ENCODE measurements at regions not wholly inside any gene's neighbourhood (a gene's known extent, or its start where the extent isn't known, plus 50 kb on each side); places are given as distances from the start of the nearest gene placed in this dataset.

- Histone ChIP-seq H3K27ac (ENCODE audit: low read depth, low read length) (no peak overlapping the region), H3K9me3 (ENCODE audit: control insufficient read depth in 2 of 3, low read length in 3 of 3) (no peaks in the 10 kb centered on the region), H3K4me1 (ENCODE audit: control insufficient read depth in 2 of 2, insufficient read depth in 2 of 2, low read length in 2 of 2) (no peaks in the 10 kb centered on the region), H3K36me3 (ENCODE audit: control insufficient read depth in 2 of 3, insufficient read depth in 3 of 3, low read length in 3 of 3) (no peaks in the 10 kb centered on the region), H3K27me3 (ENCODE audit: control insufficient read depth in 2 of 2, insufficient read depth in 2 of 2, low read length in 2 of 2) (no peaks in the 10 kb centered on the region), H3K4me3 (ENCODE audit: low read length) (no peak overlapping the region)
- H3K27ac Mint-ChIP-seq: no peak overlapping the region
- H3K36me3 Mint-ChIP-seq: peaks cover 5 to 18% (median 7%) of the 10 kb centered on the region in 5 donors
- intact Hi-C loops (cut with micrococcal nuclease): loop anchor here (1.0 to 10.0 kb wide), 8 partner anchors 82 to 298 kb away; no protein-coding TSS in a partner anchor
- H3K4me1 Mint-ChIP-seq: peaks cover 0 to 12% (median 3%) of the 10 kb centered on the region in 7 donors
- DNase-seq (peak in 7 of 9 donors; percentile 10 to 58 (median 37)), ATAC-seq (peak; percentile 79)
- ChIA-PET POLR2A (interaction anchor here (0.7 kb wide), 1 partner anchor 84 kb away, joined by 3 read pairs; the partner anchor contains the start of gene C21orf91), CTCF (interaction anchor here (1.1 to 3.5 kb wide), 4 partner anchors 10 to 226 kb away, joined by 4 to 39 read pairs (median 6); no protein-coding TSS in a partner anchor)
- H3K4me3 Mint-ChIP-seq: no peak overlapping the region
- H3K27me3 Mint-ChIP-seq: peaks cover 0 to 5% (median 0%) of the 10 kb centered on the region in 5 donors
- peaks cover 0 to 19% (median 11%) of the 10 kb centered on the region in 11 donors for H3K9me3 Mint-ChIP-seq
These were observed 84.1 kb upstream of the C21orf91 start for GRCh38 chr21:17903029-17903806.

GRCh38 chr21:17901458-17902079, 82.4 kb upstream of the C21orf91 start:
- peaks cover 5 to 30% (median 9%) of the 10 kb centered on the region in 5 donors for H3K36me3 Mint-ChIP-seq

GRCh38 chr21:17900990-17901385, 81.8 kb upstream of the C21orf91 start:
- H3K4me3 ChIP-seq (ENCODE audit: low read length): no peak overlapping the region
- DNase-seq (no peak), ATAC-seq (no peak)
- H3K27me3 Mint-ChIP-seq: peaks cover 0 to 11% (median 0%) of the 10 kb centered on the region in 5 donors
- no peaks in the 10 kb centered on the region for H3K9me3 ChIP-seq (ENCODE audit: control insufficient read depth in 2 of 3, low read length in 3 of 3)
- no peak overlapping the region for H3K27ac Mint-ChIP-seq
- H3K4me3 Mint-ChIP-seq: no peak overlapping the region
- ChIA-PET CTCF (interaction anchor here (0.9 to 1.5 kb wide), 3 partner anchors 211 to 223 kb away, joined by 4 read pairs; no protein-coding TSS in a partner anchor), POLR2A (no interaction called here)
- peaks cover 0 to 22% (median 3%) of the 10 kb centered on the region in 7 donors for H3K4me1 Mint-ChIP-seq
- no peaks in the 10 kb centered on the region for H3K36me3 ChIP-seq (ENCODE audit: control insufficient read depth in 2 of 3, insufficient read depth in 3 of 3, low read length in 3 of 3)
- no peaks in the 10 kb centered on the region for H3K4me1 ChIP-seq (ENCODE audit: control insufficient read depth in 2 of 2, insufficient read depth in 2 of 2, low read length in 2 of 2)
- peaks cover 5 to 32% (median 11%) of the 10 kb centered on the region in 5 donors for H3K36me3 Mint-ChIP-seq
- intact Hi-C loops (cut with micrococcal nuclease): loop anchor here in 1 of 2 donors (5.0 to 10.0 kb wide), 2 partner anchors 119 to 296 kb away; no protein-coding TSS in a partner anchor
- H3K9me3 Mint-ChIP-seq: peaks cover 0 to 29% (median 12%) of the 10 kb centered on the region in 11 donors
- H3K27me3 ChIP-seq (ENCODE audit: control insufficient read depth in 2 of 2, insufficient read depth in 2 of 2, low read length in 2 of 2): no peaks in the 10 kb centered on the region
- no peak overlapping the region for H3K27ac ChIP-seq (ENCODE audit: low read depth, low read length)

More at GRCh38 chr21:17901458-17902079, 82.4 kb upstream of the C21orf91 start:
- Mint-ChIP-seq H3K27ac (no peak overlapping the region), H3K4me1 (peaks cover 0 to 22% (median 3%) of the 10 kb centered on the region in 7 donors), H3K27me3 (peaks cover 0 to 11% (median 0%) of the 10 kb centered on the region in 5 donors), H3K9me3 (peaks cover 0 to 29% (median 12%) of the 10 kb centered on the region in 11 donors), H3K4me3 (no peak overlapping the region)
- ChIA-PET CTCF (interaction anchor here (0.9 to 1.5 kb wide), 3 partner anchors 212 to 224 kb away, joined by 4 read pairs; no protein-coding TSS in a partner anchor), POLR2A (no interaction called here)
- no peaks in the 10 kb centered on the region for H3K27me3 ChIP-seq (ENCODE audit: control insufficient read depth in 2 of 2, insufficient read depth in 2 of 2, low read length in 2 of 2)
- no peaks in the 10 kb centered on the region for H3K36me3 ChIP-seq (ENCODE audit: control insufficient read depth in 2 of 3, insufficient read depth in 3 of 3, low read length in 3 of 3)
- DNase-seq (no peak), ATAC-seq (no peak)
- no peaks in the 10 kb centered on the region for H3K9me3 ChIP-seq (ENCODE audit: control insufficient read depth in 2 of 3, low read length in 3 of 3)
- no peak overlapping the region for H3K27ac ChIP-seq (ENCODE audit: low read depth, low read length)
- no peaks in the 10 kb centered on the region for H3K4me1 ChIP-seq (ENCODE audit: control insufficient read depth in 2 of 2, insufficient read depth in 2 of 2, low read length in 2 of 2)
- H3K4me3 ChIP-seq (ENCODE audit: low read length): no peak overlapping the region
- intact Hi-C loops (cut with micrococcal nuclease): loop anchor here (2.0 to 10.0 kb wide), 5 partner anchors 81 to 297 kb away; no protein-coding TSS in a partner anchor

- H3K27ac ChIP-seq (ENCODE audit: low read depth, low read length): no peak overlapping the region
- peaks cover 0 to 22% (median 3%) of the 10 kb centered on the region in 7 donors for H3K4me1 Mint-ChIP-seq
- peaks cover 0 to 30% (median 12%) of the 10 kb centered on the region in 11 donors for H3K9me3 Mint-ChIP-seq
- H3K9me3 ChIP-seq (ENCODE audit: control insufficient read depth in 2 of 3, low read length in 3 of 3): no peaks in the 10 kb centered on the region
- H3K4me3 Mint-ChIP-seq: no peak overlapping the region
- ATAC-seq (peak; percentile 38), DNase-seq (no peak)
- H3K4me3 ChIP-seq (ENCODE audit: low read length): no peak overlapping the region
- ChIA-PET POLR2A (no interaction called here), CTCF (no interaction called here)
- intact Hi-C loops (cut with micrococcal nuclease): loop anchor here in 1 of 2 donors (5.0 to 10.0 kb wide), 2 partner anchors 118 to 296 kb away; no protein-coding TSS in a partner anchor
- peaks cover 0 to 7% (median 0%) of the 10 kb centered on the region in 5 donors for H3K27me3 Mint-ChIP-seq
- no peaks in the 10 kb centered on the region for H3K4me1 ChIP-seq (ENCODE audit: control insufficient read depth in 2 of 2, insufficient read depth in 2 of 2, low read length in 2 of 2)
- H3K27me3 ChIP-seq (ENCODE audit: control insufficient read depth in 2 of 2, insufficient read depth in 2 of 2, low read length in 2 of 2): no peaks in the 10 kb centered on the region
- peak overlapping the region in 1 of 9 donors; percentile 57 for H3K27ac Mint-ChIP-seq
- peaks cover 5 to 32% (median 11%) of the 10 kb centered on the region in 5 donors for H3K36me3 Mint-ChIP-seq
- H3K36me3 ChIP-seq (ENCODE audit: control insufficient read depth in 2 of 3, insufficient read depth in 3 of 3, low read length in 3 of 3): no peaks in the 10 kb centered on the region
These were observed 81.3 kb upstream of the C21orf91 start for GRCh38 chr21:17900281-17900989.

- H3K4me1 Mint-ChIP-seq: no peaks in the 10 kb centered on the region
- CTCF ChIA-PET: no interaction called here
- H3K4me3 Mint-ChIP-seq: no peak overlapping the region
- Histone ChIP-seq H3K4me3 (ENCODE audit: low read length) (no peak overlapping the region), H3K9me3 (ENCODE audit: control insufficient read depth in 2 of 3, low read length in 3 of 3) (no peaks in the 10 kb centered on the region), H3K36me3 (ENCODE audit: control insufficient read depth in 2 of 3, insufficient read depth in 3 of 3, low read length in 3 of 3) (no peaks in the 10 kb centered on the region), H3K27me3 (ENCODE audit: control insufficient read depth in 2 of 2, insufficient read depth in 2 of 2, low read length in 2 of 2) (no peaks in the 10 kb centered on the region), H3K4me1 (ENCODE audit: control insufficient read depth in 2 of 2, insufficient read depth in 2 of 2, low read length in 2 of 2) (no peaks in the 10 kb centered on the region), H3K27ac (ENCODE audit: low read depth, low read length) (no peak overlapping the region)
- no peak for ATAC-seq
- H3K27me3 Mint-ChIP-seq: peaks cover 0 to 4% (median 0%) of the 10 kb centered on the region in 5 donors
- no peak overlapping the region for H3K27ac Mint-ChIP-seq
- intact Hi-C loops (cut with micrococcal nuclease): no loop called here
- no peak for DNase-seq
- H3K36me3 Mint-ChIP-seq: no peaks in the 10 kb centered on the region
- POLR2A ChIA-PET: no interaction called here
- H3K9me3 Mint-ChIP-seq: peaks cover 0 to 4% (median 0%) of the 10 kb centered on the region in 11 donors
These were observed 70.0 kb upstream of the C21orf91 start for GRCh38 chr21:17889171-17889570.

- ATAC-seq: no peak
- Mint-ChIP-seq H3K27me3 (peaks cover 0 to 8% (median 0%) of the 10 kb centered on the region in 5 donors), H3K4me3 (no peak overlapping the region), H3K4me1 (no peaks in the 10 kb centered on the region), H3K36me3 (peaks cover 0 to 3% (median 0%) of the 10 kb centered on the region in 5 donors), H3K9me3 (peaks cover 0 to 7% (median 0%) of the 10 kb centered on the region in 11 donors), H3K27ac (no peak overlapping the region)
- Histone ChIP-seq H3K4me1 (ENCODE audit: control insufficient read depth in 2 of 2, insufficient read depth in 2 of 2, low read length in 2 of 2) (no peaks in the 10 kb centered on the region), H3K36me3 (ENCODE audit: control insufficient read depth in 2 of 3, insufficient read depth in 3 of 3, low read length in 3 of 3) (no peaks in the 10 kb centered on the region), H3K4me3 (ENCODE audit: low read length) (no peak overlapping the region), H3K27me3 (ENCODE audit: control insufficient read depth in 2 of 2, insufficient read depth in 2 of 2, low read length in 2 of 2) (no peaks in the 10 kb centered on the region), H3K27ac (ENCODE audit: low read depth, low read length) (no peak overlapping the region), H3K9me3 (ENCODE audit: control insufficient read depth in 2 of 3, low read length in 3 of 3) (no peaks in the 10 kb centered on the region)
- intact Hi-C loops (cut with micrococcal nuclease): no loop called here
- DNase-seq: no peak
- CTCF ChIA-PET: no interaction called here
- POLR2A ChIA-PET: no interaction called here
These were observed 50.0 kb upstream of the C21orf91 start for GRCh38 chr21:17869115-17869514.
